ENCODE measurements at regions not wholly inside any gene's neighbourhood (a gene's known extent, or its start where the extent isn't known, plus 50 kb on each side); places are given as distances from the start of the nearest gene placed in this dataset.
"Not testable (repeated sequence)": the region's sequence is repeated elsewhere in the genome, so short reads cannot be mapped to it uniquely, and the experiment has no call there.

DNA sequence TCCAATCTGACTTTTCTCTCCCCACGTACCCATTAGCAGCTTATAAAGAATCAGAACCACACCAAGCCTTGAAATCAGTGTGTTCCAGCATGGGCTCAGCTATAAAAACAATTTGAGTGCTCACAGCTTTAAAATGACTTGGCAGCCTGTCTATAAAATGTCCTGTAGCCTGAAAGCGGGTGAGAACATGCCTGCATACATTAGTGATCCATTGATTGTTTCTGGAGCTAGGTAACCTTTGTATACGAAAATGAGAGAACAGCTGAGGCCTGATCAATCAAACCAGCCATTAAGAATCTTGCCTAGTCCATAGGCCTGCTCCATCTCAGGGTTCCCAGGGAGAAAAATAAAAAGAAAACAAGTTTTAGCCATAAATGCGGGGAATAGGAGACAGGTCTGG is 245.8 kb upstream of the SULF2 start:
- H3K4me1 ChIP-seq (ENCODE audit: control insufficient read depth in 1 of 2, insufficient read depth in 1 of 2, low read depth in 1 of 2, low read length in 1 of 2) = no peaks in the 10 kb centered on the region
- H3K36me3 ChIP-seq = no peaks in the 10 kb centered on the region
- TF ChIP-seq, protein P1, sequence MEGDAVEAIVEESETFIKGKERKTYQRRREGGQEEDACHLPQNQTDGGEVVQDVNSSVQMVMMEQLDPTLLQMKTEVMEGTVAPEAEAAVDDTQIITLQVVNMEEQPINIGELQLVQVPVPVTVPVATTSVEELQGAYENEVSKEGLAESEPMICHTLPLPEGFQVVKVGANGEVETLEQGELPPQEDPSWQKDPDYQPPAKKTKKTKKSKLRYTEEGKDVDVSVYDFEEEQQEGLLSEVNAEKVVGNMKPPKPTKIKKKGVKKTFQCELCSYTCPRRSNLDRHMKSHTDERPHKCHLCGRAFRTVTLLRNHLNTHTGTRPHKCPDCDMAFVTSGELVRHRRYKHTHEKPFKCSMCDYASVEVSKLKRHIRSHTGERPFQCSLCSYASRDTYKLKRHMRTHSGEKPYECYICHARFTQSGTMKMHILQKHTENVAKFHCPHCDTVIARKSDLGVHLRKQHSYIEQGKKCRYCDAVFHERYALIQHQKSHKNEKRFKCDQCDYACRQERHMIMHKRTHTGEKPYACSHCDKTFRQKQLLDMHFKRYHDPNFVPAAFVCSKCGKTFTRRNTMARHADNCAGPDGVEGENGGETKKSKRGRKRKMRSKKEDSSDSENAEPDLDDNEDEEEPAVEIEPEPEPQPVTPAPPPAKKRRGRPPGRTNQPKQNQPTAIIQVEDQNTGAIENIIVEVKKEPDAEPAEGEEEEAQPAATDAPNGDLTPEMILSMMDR (IDR thresholded peaks at IDR 0.05) = no peak
- peaks cover 8% of the 10 kb centered on the region for H3K27me3 ChIP-seq
- no peak overlapping the region for H3K4me3 ChIP-seq (ENCODE audit: low read depth in 1 of 2, low read length in 1 of 2)
- no peaks in the 10 kb centered on the region for H3K9me3 ChIP-seq
- no peak overlapping the region for H3K27ac ChIP-seq

DNA sequence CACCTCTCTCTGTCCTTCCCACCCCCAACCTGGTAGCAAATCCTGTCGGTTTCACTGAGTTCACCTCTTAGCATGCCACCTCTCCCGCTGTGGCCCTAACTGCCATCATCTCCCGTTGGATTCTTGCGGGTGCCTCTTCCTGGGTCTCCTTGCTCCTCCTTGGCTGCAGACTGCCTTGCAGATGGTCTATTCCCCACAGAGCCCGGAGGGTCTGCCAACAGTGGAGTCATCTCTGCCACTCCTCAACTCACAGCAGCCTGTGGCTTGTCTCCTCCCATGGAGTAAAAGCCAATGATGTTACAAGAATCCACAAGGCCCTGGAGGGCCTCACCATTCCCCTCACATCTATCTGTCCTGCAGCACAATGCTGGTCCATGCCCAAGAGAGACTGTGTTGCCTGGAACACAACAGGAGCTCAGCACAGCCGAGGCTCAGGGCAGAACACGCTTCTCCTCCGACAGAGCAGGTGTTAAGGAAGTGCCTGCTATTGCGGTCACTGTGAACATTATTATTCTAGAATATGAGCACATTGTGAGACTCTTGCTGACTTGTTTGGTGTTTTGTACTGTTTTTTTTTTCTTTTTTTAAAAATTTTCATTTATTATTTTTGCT is 241.8 kb upstream of the SULF2 start:
- Histone ChIP-seq H3K4me1 (ENCODE audit: control insufficient read depth in 1 of 2, insufficient read depth in 1 of 2, low read depth in 1 of 2, low read length in 1 of 2) (no peaks in the 10 kb centered on the region), H3K36me3 (no peaks in the 10 kb centered on the region), H3K27me3 (peaks cover 8% of the 10 kb centered on the region), H3K4me3 (ENCODE audit: low read depth in 1 of 2, low read length in 1 of 2) (no peak overlapping the region), H3K9me3 (no peaks in the 10 kb centered on the region), H3K27ac (no peak overlapping the region)
- TF ChIP-seq, protein P1 (IDR thresholded peaks at IDR 0.05) = no peak

DNA sequence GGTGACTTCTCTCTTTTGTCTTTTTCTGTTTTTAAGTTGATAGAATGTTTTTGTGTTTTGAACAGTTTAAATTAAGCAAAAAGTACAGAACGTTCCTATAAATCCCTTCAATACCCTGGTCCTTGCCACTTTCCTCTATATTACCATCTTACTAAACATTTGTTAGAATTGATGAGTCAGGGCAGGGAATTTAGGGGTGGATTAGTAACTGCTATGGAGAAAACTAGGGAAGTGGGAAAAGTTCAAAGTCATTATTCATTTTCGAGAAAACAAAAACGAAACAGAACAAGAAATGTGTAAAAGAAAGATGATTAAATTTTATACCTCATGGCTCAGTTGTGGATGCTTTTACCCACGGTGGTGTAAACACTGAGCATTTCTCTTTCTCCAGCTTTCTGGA is 240.4 kb upstream of the SULF2 start:
- H3K27me3 ChIP-seq = no peaks in the 10 kb centered on the region
- H3K4me1 ChIP-seq (ENCODE audit: control insufficient read depth in 1 of 2, insufficient read depth in 1 of 2, low read depth in 1 of 2, low read length in 1 of 2) = no peaks in the 10 kb centered on the region
- no peak overlapping the region for H3K4me3 ChIP-seq (ENCODE audit: low read depth in 1 of 2, low read length in 1 of 2)
- TF ChIP-seq, protein P1 (IDR thresholded peaks at IDR 0.05) = no peak
- no peaks in the 10 kb centered on the region for H3K36me3 ChIP-seq
- H3K9me3 ChIP-seq = no peaks in the 10 kb centered on the region
- no peak overlapping the region for H3K27ac ChIP-seq

DNA sequence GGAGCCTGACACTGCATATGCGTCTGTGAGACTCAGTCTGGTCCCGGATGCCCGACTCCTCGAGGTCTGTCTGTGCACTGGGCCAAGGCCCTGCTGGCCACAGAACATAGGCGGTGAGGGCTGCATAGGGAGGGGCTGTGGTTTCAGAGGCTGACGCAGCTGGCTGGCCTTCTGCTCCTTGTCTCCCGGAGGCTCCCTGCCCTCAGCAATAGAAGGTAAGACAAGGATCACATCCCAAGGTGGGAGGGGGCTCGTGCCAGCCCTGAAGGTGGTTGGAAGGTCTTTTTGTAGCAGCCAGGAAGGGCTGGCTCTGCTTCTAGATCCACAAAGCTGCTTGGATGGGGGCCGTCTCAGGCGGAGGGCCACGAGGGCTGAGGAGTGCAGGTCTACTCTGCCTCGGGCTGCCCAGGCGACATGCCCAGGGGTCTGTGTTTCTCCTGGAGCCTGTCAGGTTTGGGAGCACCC is 239.8 kb upstream of the SULF2 start:
- no peaks in the 10 kb centered on the region for H3K36me3 ChIP-seq
- H3K27me3 ChIP-seq = no peaks in the 10 kb centered on the region
- TF ChIP-seq, protein P1 (IDR thresholded peaks at IDR 0.05) = no peak
- H3K4me3 ChIP-seq (ENCODE audit: low read depth in 1 of 2, low read length in 1 of 2) = no peak overlapping the region
- H3K4me1 ChIP-seq (ENCODE audit: control insufficient read depth in 1 of 2, insufficient read depth in 1 of 2, low read depth in 1 of 2, low read length in 1 of 2) = no peaks in the 10 kb centered on the region
- H3K9me3 ChIP-seq = no peaks in the 10 kb centered on the region
- no peak overlapping the region for H3K27ac ChIP-seq

DNA sequence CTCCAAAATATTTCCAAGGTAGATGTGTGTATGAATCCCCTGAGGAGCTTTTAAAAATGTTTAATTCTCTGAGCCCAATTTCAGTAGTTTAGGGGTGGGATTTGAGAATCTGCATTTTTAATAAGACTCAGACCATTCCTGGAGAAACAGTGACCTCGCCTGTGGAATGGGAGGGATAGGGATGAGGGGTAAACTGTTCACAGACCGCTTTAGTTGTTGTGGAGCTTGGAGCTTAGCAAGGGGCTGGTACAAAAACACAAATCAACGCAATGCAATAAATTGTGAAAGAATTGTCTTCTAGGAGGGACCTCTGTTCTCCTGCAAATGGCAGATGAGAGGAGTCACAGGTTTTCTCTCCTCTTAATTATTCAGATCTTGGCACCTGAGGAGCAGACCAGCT is 239.3 kb upstream of the SULF2 start:
- no peaks in the 10 kb centered on the region for H3K27me3 ChIP-seq
- no peak overlapping the region for H3K27ac ChIP-seq
- H3K4me1 ChIP-seq (ENCODE audit: control insufficient read depth in 1 of 2, insufficient read depth in 1 of 2, low read depth in 1 of 2, low read length in 1 of 2) = no peaks in the 10 kb centered on the region

GRCh38 chr20:48020696-48021095 is 235.4 kb upstream of the SULF2 start:
- not testable (repeated sequence) for H3K9me3 ChIP-seq; H3K4me3 ChIP-seq (ENCODE audit: low read depth in 1 of 2, low read length in 1 of 2); H3K27me3 ChIP-seq; H3K36me3 ChIP-seq; H3K4me1 ChIP-seq (ENCODE audit: control insufficient read depth in 1 of 2, insufficient read depth in 1 of 2, low read depth in 1 of 2, low read length in 1 of 2); H3K27ac ChIP-seq

More for the DNA sequence above, 239.3 kb upstream of the SULF2 start:
- Histone ChIP-seq H3K4me3 (ENCODE audit: low read depth in 1 of 2, low read length in 1 of 2) (no peak overlapping the region), H3K36me3 (no peaks in the 10 kb centered on the region), H3K9me3 (no peaks in the 10 kb centered on the region)
- TF ChIP-seq, protein P1 (IDR thresholded peaks at IDR 0.05) = no peak
